HG03558 (cell line): ENCODE measurements at regions not wholly inside any gene's neighbourhood (a gene's known extent, or its start where the extent isn't known, plus 50 kb on each side); places are given as distances from the start of the nearest gene placed in this dataset.
A peak's percentile ranks its signal among the peaks of the same experiment; 100 is the strongest.
"Not testable (repeated sequence)": the region's sequence is repeated elsewhere in the genome, so short reads cannot be mapped to it uniquely, and the experiment has no call there.

Experiments used
- ATAC-seq: cut with Tn5 transposase; IDR thresholded peaks from one replicate; pipeline ENCODE4 v1.9.1; 2021; ENCODE audit warnings: moderate number of reproducible peaks; ENCODE audit not compliant: unreplicated experiment; ENCODE audit errors: extremely low read depth

DNA sequence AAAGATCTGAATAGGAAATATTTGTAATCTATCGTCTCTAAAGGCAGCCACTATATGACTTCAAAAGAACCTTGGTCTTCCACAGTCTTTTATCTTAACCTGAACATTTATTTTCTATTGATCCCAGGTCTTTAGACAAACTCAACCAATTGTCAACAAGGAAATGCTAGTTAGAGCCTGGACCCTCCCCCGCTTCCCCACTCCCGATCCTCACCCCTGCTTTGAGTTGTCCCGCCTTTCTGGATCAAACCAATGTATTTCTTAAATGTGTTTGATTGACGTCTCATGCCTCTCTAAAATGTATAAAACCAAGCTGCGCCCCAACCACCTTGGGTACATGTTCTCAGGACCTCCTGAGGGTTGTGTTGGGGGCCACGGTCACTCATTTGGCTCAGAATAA, 506.6 kb downstream of the RPIA start:
- not testable (repeated sequence) for ATAC-seq

DNA sequence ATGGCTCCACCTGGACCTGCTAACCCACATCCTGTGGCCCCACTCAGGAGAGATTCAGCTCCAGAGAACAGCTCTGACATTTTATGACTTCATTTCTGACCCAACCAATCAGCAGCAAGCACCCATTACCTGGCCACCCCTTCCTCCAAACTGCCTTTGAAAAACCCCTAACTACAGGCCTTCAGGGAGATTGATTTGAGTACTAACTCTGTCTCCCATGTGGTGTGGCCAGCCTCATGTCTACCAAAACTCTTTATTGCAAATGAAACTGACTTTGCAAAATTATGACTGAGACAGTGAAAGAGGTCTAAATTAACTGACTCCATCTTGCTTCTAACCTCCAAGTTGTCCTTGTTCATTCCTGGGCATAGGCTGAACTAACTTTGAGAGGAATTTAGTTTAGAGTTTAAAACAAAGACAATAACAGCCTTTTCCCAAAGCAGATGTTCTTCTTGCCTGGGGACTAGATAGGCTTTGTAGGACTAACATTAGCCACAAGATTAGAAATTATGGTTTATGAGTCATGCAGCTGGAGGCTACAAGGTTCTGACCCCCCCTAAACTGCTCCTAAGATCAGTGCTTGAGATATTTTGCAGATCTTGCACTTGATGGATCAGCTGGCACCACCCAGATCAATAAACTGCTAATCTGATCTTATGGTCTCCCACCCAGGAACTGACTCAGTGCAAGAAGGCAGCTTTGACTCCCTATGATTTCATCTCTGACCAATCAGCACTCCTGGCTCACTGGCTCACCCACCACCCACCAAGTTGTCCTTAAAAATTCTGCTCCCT, 508.2 kb downstream of the RPIA start:
- not testable (repeated sequence) for ATAC-seq

DNA sequence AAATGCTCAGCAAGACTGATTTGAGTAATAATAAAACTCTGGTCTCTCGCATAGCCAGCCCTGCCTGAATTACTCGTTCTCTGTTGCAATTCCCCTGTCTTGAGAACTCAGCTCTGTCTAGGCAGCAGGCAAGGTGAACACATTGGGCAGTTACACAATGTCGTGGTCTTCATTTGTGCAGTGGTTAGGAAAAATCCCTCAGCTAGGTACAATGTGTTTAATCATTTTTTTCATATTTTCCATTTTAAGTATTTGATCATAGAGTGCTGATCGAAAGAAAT, 508.7 kb downstream of the RPIA start:
- ATAC-seq = not testable (repeated sequence)

DNA sequence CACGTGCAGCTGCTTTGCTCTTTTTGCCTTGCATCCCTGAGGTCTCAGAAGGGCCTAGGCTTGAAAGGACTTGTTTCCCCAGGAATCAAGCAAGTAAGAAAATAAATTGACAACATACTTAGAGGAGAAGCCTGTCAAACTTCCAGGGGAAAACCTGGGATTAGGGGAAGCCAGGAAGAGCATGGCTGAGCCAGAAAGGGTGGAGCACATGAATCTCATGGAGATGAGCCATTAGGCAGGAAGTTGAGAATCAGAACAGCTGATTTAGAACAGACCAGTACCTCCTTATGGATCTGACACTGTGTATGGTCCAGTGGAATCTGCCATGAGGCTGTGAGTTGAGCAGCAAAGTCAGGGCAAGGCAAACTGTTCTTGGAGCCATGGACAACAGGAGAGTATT, 511.0 kb downstream of the RPIA start:
- ATAC-seq = not testable (repeated sequence)

DNA sequence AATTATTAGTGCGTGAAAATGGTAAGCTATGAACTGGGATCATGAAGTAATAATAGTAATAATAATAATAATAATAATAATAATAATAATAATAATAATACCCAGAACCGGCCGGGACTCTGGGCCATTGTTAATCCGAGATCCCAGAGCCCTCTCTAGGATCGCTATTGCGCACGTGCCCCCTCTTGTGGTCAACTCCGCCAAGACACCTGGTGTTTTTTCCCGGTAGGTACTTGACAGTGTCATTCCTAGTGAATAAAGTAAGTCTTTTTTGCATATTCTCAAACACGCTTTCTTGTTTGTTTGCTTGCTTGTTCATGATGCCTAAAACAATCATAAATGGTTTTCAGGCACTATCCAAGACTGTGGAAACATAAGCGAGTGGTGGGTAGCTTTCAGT, 513.7 kb downstream of the RPIA start:
- not testable (repeated sequence) for ATAC-seq

DNA sequence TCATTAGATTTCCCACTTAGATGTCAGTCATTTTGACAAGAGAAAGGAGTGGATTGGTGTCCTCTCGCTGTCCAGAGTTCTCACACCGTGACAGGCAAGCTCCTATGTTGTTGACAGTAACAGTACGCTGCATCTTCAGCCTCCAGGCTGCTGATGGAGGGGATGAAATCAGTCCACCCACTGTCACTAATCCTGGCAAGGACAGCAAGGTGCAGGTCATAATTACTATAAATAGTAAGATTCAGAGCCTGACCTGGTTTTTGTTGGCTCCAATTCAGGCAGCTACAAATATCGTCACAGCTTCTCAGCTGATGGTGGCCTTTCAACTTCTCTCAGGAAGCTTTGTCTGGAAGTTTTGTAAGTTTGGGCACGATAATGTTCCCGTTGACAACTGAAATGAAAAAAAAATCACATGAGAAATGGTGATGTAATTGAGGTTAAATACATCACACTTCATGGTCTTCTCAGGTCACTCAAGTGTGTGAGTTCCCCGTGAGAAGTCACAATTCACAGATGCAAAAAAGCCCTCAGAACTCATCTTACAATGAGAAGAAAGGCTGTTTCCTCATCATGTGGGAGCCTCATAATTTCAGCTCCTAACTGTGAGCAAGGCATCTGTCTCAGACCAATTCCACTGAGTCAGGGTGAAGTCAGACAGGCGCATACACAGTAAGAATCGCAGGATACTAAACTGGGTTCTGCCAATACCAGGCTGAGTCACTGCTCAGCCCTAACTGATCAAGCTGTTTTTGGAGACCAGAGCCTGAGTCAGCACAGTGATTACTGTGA, 516.9 kb downstream of the RPIA start:
- ATAC-seq = not testable (repeated sequence)

DNA sequence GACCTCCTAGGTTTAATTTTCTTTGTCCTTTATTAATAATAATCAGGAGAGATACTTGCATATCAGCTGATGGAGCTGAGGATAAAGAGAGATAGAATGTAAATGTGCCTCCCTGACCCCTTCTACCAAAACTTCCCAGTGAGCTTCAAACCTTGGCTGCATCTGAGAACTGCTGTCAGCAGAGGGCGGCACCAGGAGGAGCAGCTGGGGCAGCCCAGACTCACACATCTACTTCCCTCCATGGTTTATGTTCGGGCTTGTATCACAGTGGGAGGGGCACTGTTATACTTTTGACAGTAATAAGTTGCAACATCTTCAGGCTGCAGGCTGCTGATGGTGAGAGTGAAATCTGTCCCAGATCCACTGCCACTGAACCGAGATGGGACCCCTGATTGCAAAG, 521.7 kb downstream of the RPIA start:
- not testable (repeated sequence) for ATAC-seq

DNA sequence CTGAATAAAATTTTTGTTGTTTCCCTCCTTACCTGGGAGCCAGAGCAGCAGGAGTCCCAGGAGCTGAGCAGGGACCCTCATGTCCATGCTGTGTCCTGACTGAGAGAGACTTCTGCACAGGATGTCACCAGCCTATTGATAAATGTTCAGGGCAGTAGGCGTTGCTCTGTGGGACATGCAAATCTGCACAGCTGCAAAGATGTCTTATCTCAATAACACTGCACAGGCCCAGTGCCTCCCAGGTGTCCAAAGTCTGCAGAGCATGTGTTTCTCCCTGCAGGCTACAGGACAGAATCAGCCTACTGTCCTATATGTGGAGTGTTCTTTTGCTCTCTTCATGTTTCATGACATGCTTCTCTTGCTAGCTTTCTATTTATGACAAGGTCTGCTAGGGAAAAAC, 522.3 kb downstream of the RPIA start:
- not testable (repeated sequence) for ATAC-seq

DNA sequence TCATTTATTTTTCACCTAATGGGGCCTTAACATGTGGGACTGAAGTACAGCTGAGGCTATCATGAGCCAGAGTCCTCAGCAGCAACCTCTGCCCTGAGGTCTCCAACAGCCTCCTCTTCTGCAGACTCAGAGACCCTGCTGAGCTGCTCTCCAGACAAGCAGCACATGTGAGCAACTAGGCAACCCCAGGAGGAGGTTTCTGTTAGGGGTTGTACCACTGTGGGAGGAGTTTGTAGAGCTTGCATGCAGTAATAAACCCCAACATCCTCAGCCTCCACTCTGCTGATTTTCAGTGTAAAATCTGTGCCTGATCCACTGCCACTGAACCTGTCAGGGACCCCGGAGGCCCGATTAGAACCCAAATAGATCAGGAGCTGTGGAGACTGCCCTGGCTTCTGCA, 530.0 kb downstream of the RPIA start:
- ATAC-seq = not testable (repeated sequence)

DNA sequence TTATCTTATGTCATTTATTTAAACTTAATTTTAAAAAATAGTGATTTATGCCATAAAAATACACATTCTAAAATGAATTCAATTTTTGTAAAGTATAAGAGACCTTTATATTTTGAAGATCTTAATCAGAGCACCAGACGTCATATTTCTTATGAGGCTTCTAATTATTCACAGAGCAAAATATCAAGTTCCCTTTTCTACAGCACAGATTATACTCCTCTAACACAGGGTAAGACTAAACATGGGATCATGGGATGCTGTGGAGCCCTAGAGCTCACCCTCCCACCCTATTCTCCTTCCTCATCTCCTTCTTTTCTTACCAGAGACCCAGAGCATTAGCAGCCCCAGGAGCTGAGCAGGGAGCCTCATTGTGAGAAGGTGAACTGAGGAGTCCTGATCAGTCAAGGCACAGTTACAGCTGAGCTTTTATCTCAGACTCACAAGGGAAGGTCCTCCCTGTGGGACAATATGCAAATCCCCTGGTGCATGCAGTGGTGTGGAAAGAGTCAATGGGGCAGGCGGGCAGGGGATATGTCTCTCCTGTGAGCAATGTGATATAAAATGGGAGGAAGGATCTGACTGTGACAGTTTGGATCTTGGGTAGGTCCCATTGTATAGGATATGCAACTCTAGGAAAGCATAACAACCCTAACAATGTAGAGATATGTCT, 530.7 kb downstream of the RPIA start:
- ATAC-seq = not testable (repeated sequence)

DNA sequence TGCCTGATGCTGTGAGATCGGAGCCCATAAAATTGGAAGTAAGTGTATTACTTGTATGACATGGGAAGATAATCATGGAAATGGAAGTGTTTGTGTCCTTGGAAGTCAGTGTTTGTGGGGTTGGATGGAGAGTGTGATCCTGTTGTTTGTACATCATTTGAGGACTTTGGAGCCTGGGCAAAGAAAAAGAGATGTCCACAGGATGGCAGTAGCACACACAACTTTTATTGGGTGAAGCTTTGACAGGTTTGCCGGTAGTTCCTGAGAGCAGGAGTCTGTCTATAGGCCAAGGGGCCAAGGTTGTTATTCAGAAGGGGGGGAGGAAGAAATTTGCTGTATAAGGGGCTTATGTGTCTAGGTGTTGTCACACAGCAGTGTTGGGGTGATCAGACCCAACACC, 533.3 kb downstream of the RPIA start:
- ATAC-seq = not testable (repeated sequence)

DNA sequence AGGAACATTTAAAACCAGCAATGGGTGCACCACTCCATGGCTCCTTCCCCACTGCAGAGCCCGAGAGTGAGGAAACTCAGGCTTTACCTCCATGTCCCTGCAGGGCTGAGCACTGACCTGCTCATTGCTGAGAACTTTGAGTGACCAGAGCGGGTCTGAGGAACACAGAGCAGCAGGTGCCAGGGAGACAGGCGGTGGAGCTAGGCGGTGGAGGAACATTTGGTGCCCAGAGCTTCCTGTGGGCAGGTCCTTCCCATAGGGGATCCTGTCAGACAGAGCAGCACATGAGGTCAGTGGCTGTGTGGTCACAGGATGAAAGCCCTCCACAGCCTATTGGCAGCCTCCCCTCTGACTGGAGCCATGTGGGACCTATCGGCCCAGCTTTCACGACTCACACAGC, 538.5 kb downstream of the RPIA start:
- ATAC-seq = not testable (repeated sequence)

DNA sequence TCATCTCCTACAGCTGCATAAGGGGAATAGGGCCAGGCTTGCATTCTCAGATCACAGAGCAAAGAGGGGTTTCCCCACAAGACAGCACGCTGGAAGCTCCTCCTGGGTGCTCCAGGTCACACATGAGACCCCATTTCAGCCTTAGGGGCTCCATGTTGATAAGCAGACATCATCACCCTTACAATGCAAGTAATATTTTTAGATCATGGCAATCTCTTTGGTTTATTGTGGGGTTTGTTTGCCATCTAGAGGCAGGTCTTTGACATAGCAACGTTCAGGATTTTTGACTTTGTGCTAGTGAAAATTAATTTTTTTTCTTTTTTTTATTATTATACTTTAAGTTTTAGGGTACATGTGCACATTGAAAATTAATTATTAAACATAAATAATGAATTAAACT, 539.8 kb downstream of the RPIA start:
- ATAC-seq = not testable (repeated sequence)

DNA sequence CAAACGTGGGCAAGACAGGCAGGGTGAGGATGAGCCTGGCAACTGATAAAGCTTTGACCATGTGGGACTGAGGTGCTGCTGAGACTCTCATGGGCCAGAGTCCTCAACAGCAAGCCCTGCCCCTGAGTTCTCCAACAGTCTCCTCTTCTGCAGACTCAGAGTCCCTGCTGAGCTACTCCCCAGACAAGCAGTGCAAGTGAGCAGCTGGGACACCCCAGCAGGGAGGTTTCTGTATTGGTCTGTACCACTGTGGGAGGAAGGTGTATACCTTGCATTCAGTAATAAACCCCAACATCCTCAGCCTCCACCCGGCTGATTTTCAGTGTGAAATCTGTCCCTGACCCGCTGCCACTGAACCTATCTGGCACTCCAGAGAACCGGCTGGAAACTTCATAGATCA, 542.5 kb downstream of the RPIA start:
- not testable (repeated sequence) for ATAC-seq

DNA sequence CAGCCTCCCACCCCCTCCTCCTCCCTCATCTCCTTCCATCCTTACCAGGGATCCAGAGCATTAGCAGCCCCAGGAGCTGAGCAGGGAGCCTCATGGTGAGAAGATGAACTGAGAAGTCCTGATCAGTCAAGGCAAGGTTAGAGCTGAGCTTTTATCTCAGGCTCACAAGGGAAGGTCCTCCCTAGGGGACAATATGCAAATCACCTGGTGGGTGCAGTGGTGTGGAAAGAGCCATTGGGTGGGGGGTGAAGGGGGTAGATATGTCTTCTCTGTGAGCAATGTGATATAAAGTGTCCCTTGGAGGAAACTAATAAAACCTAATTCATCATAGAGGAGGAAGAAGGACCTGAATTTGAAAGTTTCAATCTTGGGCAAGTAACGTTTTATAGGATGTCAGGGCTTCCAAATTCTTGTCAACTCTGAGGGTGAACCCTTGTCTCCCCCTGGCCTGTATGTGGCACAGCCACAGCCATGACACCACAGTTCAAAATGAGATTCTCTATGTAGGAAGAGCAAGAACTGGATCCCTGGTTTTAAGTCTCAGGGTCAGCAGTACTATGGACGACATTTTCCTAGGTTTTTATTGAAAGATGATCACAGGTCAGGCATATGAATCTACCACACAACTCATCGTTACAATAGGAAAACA, 543.5 kb downstream of the RPIA start:
- ATAC-seq = not testable (repeated sequence)

DNA sequence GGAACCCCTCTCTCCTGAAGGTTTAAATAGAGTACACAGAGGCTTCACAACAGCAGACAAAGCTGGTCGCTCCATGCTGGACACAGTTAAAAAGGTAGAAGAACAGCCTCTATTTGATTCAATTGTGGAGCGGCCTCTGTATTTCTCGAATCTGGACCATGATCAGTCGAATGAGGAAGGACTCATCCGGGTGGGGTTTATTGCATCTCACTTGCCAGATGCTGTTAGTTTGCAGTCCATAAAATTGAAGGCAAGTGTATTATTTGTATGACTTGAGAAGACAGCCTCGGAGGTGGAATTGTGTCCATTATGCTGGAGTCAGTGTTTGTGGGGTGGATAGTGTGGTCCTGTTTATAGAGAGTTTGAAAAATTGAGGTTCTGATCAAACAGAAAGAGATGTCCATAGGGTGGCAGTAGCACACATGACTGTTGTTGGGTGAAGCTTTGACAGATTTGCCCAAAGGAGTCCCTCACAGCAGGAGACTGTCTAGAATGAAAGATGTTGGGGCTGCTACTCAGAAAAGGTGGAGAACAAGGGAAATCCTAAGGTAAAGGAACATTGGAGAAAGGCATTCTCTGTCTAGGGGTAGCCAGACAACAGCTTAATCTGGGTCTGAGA, 545.5 kb downstream of the RPIA start:
- not testable (repeated sequence) for ATAC-seq

DNA sequence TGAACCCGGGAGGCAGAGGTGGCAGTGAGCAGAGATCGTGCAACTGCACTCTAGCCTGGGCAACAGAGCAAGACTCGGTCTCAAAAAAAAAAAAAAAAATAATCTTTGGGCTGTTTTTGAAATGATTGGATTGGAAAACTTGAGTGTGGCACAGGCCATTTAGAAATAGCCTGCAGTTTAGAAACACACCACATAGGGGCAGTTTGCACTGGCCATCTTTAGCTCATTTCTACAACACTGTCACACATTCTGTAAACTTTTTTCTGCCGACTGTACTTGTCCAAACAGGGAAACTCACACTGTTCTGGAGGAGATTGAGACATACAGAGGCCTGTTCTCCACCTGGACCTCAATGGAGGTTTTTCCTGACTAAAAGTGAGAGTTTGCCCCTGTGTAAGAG, 546.3 kb downstream of the RPIA start:
- ATAC-seq = not testable (repeated sequence)

DNA sequence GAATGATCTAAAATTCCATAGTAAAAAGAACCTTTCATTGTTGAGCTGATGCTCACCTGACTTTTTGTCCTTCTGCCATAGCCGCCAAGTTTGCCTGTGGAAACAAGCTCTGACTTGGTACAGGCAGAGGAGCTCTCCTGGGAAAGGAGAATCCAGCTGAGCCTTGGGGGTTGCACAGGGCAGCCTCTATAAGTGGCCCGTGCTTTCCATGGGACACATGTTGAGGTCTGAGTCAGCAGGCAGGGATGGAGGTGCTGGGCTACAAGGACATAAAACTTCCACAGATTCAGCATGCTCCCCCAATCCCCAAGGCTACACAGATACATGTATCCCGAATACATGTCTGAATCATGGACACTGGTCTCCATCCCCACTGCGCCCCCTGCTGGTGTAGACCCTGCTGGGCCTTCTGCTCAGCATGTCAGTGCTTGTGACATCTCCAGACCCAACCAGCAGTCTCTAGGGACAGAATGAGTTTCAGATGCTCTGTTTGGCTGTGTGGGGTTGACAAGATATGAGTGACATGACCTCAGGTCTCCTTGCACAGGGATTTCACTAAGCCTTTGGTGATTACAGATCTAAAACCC, 551.7 kb downstream of the RPIA start:
- peak; percentile 98 for ATAC-seq

DNA sequence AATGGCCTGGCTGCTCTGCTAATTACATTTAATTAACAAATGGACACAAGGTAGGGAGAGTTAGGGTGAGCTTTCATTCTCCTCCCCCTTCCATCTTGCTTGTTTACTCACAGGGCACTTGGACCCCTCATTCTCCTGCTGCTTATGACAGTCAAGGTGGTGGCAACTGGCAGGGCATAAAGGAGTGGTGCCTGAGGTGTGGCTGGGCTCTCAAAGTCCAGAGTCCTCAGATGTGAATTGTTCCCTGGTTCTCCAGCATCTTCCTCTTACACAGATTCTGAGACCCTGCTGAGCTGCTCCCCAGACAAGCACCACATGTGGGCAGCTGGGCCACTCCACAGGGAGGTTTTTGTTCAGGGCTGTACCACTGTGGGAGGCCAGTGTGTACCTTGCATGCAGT, 552.9 kb downstream of the RPIA start:
- not testable (repeated sequence) for ATAC-seq

DNA sequence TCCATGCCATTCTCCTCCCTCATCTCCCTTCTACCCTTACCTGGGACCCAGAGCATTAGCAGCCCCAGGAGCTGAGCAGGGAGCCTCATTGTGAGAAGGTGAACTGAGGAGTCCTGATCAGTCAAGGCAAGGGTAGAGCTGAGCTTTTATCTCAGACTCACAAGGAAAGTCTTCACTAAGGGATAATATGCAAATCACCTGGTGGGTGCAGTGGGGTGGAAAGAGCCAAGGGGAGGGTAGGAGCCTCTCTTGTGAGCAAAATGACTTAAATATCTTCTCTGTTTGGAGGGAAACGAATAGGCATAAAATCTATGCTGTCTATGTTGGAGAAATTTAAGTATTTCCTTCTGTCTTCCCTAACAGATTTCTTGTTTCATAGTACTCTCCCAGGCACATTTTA, 554.0 kb downstream of the RPIA start:
- ATAC-seq = not testable (repeated sequence)
